Lung (tissue), 11 donors: ENCODE measurements at regions not wholly inside any gene's neighbourhood (a gene's known extent, or its start where the extent isn't known, plus 50 kb on each side); places are given as distances from the start of the nearest gene placed in this dataset.
A peak's percentile ranks its signal among the peaks of the same experiment; 100 is the strongest.

ENCODE experiments used
- ATAC-seq: fragments of 200-7000 bp; cut with Tn5 transposase; one replicate; pipeline ENCODE4 v1.9.1; 2020; ENCODE audit warnings: moderate number of reproducible peaks; ENCODE audit not compliant: insufficient read depth, low FRiP score
- DNase-seq, 3 donors: peaks; one replicate each; pipeline ENCODE4 v3.0.0-alpha.2; 2013 to 2017
- H3K27ac ChIP-seq, 2 donors: one replicate each; pipeline ENCODE4 v1.5.1; 2013; ENCODE audit warnings: mild to moderate bottlenecking in 2 of 2, moderate library complexity in 2 of 2, control low read depth in 1 of 2, inconsistent platforms in 1 of 2, low read depth in 1 of 2, low read length in 1 of 2
- H3K27me3 ChIP-seq, 3 donors: one replicate each; pipeline ENCODE4 v1.5.1; 2013; ENCODE audit warnings: low read length in 2 of 3; ENCODE audit not compliant: control insufficient read depth in 3 of 3, insufficient read depth in 3 of 3
- H3K36me3 ChIP-seq, 4 donors: one replicate each; pipeline ENCODE4 v1.5.1; 2013; ENCODE audit warnings: low read length in 4 of 4, mild to moderate bottlenecking in 1 of 4, moderate library complexity in 1 of 4; ENCODE audit not compliant: control insufficient read depth in 4 of 4, insufficient read depth in 4 of 4
- H3K4me1 ChIP-seq, 5 donors: one replicate each; pipeline ENCODE4 v1.5.1; 2013; ENCODE audit warnings: low read length in 5 of 5, mild to moderate bottlenecking in 2 of 5, moderate library complexity in 1 of 5; ENCODE audit not compliant: control insufficient read depth in 5 of 5, insufficient read depth in 5 of 5
- H3K4me3 ChIP-seq: one replicate; pipeline ENCODE4 v1.5.1; 2013; ENCODE audit warnings: mild to moderate bottlenecking, control low read depth, moderate library complexity
- H3K9ac ChIP-seq, 2 donors: one replicate each; pipeline ENCODE4 v1.5.1; 2013; ENCODE audit warnings: low read length in 2 of 2, control low read depth in 1 of 2; ENCODE audit not compliant: insufficient read depth in 1 of 2
- H3K9me3 ChIP-seq, 4 donors: one replicate each; pipeline ENCODE4 v1.5.1; 2013; ENCODE audit warnings: low read length in 3 of 4, mild to moderate bottlenecking in 1 of 4, moderate library complexity in 1 of 4; ENCODE audit not compliant: control insufficient read depth in 4 of 4, insufficient read depth in 3 of 4
- WGBS, 2 donors: extraction: QIAGEN DNeasy Blood & Tissue Kit; methylation state at CpG; one replicate each; pipeline ENCODE4 v1.1.7; 2013; 5-methylcytosine and 5-hydroxymethylcytosine counted together
- TF ChIP-seq, protein P1 (sequence below): IDR thresholded peaks from 2 replicates; pipeline ENCODE4 v1.5.1; 2012; ENCODE audit warnings: mild to moderate bottlenecking; ENCODE audit errors: control extremely low read depth, extremely low read depth
- donor health status: control.
- donor health status: control.
- donor health status: Bipolar disorder and iron deficiency.
- donor health status: healthy.
- donor health status: DM: yes; HTN: yes; CAD: no.

GRCh38 chr15:47640079-47640478 is 77.2 kb upstream of the SEMA6D start:
- ATAC-seq, result no peak

GRCh38 chr15:47640901-47641300 is 76.4 kb upstream of the SEMA6D start:
- TF ChIP-seq, protein P1, sequence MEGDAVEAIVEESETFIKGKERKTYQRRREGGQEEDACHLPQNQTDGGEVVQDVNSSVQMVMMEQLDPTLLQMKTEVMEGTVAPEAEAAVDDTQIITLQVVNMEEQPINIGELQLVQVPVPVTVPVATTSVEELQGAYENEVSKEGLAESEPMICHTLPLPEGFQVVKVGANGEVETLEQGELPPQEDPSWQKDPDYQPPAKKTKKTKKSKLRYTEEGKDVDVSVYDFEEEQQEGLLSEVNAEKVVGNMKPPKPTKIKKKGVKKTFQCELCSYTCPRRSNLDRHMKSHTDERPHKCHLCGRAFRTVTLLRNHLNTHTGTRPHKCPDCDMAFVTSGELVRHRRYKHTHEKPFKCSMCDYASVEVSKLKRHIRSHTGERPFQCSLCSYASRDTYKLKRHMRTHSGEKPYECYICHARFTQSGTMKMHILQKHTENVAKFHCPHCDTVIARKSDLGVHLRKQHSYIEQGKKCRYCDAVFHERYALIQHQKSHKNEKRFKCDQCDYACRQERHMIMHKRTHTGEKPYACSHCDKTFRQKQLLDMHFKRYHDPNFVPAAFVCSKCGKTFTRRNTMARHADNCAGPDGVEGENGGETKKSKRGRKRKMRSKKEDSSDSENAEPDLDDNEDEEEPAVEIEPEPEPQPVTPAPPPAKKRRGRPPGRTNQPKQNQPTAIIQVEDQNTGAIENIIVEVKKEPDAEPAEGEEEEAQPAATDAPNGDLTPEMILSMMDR, result no peak
- Histone ChIP-seq H3K4me1 (no peaks in the 10 kb centered on the region), H3K9me3 (peaks cover 0 to 2% (median 0%) of the 10 kb centered on the region in 4 donors), H3K4me3 (no peak overlapping the region), H3K9ac (no peak overlapping the region), H3K27ac (no peak overlapping the region), H3K27me3 (no peaks in the 10 kb centered on the region), H3K36me3 (no peaks in the 10 kb centered on the region)
- ATAC-seq, result no peak
- WGBS, 2 donors, result 85 to 87% methylated on average over 7 of the region's 7 CpGs
- no peak for DNase-seq

More at GRCh38 chr15:47640079-47640478, 77.2 kb upstream of the SEMA6D start:
- Histone ChIP-seq H3K27ac (no peak overlapping the region), H3K4me1 (no peaks in the 10 kb centered on the region), H3K4me3 (no peak overlapping the region), H3K9me3 (peaks cover 0 to 2% (median 0%) of the 10 kb centered on the region in 4 donors), H3K36me3 (no peaks in the 10 kb centered on the region), H3K9ac (no peak overlapping the region), H3K27me3 (no peaks in the 10 kb centered on the region)
- no peak for DNase-seq
- TF ChIP-seq, protein P1, result no peak
- WGBS, 2 donors, result 82 to 91% methylated on average over 5 of the region's 5 CpGs

- H3K36me3 ChIP-seq, result no peaks in the 10 kb centered on the region
- H3K4me3 ChIP-seq, result no peak overlapping the region
- TF ChIP-seq, protein P1, result no peak
- ATAC-seq (no peak), DNase-seq (peak; percentile 22 to 46 (median 30))
- no peaks in the 10 kb centered on the region for H3K27me3 ChIP-seq
- H3K9me3 ChIP-seq, result no peaks in the 10 kb centered on the region
- no peak overlapping the region for H3K9ac ChIP-seq
- H3K27ac ChIP-seq, result no peak overlapping the region
- no peaks in the 10 kb centered on the region for H3K4me1 ChIP-seq
- 65 to 85% methylated on average over 3 of the region's 3 CpGs for WGBS, 2 donors
These were observed 72.6 kb upstream of the SEMA6D start for GRCh38 chr15:47644722-47645121.

- Histone ChIP-seq H3K9me3 (no peaks in the 10 kb centered on the region), H3K27me3 (no peaks in the 10 kb centered on the region), H3K36me3 (no peaks in the 10 kb centered on the region), H3K4me3 (no peak overlapping the region), H3K9ac (no peak overlapping the region), H3K4me1 (peaks cover 0 to 10% (median 5%) of the 10 kb centered on the region in 5 donors), H3K27ac (no peak overlapping the region)
- ATAC-seq, result no peak
- WGBS, 2 donors, result 57 to 66% methylated on average over 3 of the region's 3 CpGs
- no peak for DNase-seq
- TF ChIP-seq, protein P1, result no peak
These were observed 66.7 kb upstream of the SEMA6D start for GRCh38 chr15:47650564-47650963.
